NCI-H1930 (cell line): ENCODE measurements at regions not wholly inside any gene's neighbourhood (a gene's known extent, or its start where the extent isn't known, plus 50 kb on each side); places are given as distances from the start of the nearest gene placed in this dataset.
"Not testable (repeated sequence)": the region's sequence is repeated elsewhere in the genome, so short reads cannot be mapped to it uniquely, and the experiment has no call there.

ENCODE experiments used
- DNase-seq, 2 experiments: peaks; one replicate each; lab custom pipeline; 2025; lab: John Stamatoyannopoulos, UW

DNA sequence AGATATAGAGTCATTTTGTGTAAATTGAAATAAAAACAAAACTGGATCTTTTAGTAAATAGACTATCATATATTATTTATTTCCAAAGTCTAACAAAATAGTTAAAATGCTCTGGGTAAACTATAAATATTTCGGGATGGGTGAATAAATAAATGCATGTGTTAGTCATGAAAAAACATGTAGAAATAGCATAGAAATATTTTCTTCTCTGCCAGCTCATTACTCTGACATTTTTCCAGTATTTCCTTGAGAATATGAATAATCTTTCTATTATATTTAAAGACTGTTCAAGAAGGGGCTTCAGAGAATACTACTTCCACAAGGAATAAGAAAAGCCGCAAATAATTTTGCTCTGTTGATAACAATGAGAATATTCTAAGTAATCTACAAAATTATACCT lies 880.4 kb downstream of the TRIB2 start:
- DNase-seq, result no peak

- no peak for DNase-seq
Measured at GRCh38 chr2:13601506-13601905, 884.8 kb downstream of the TRIB2 start.

DNA sequence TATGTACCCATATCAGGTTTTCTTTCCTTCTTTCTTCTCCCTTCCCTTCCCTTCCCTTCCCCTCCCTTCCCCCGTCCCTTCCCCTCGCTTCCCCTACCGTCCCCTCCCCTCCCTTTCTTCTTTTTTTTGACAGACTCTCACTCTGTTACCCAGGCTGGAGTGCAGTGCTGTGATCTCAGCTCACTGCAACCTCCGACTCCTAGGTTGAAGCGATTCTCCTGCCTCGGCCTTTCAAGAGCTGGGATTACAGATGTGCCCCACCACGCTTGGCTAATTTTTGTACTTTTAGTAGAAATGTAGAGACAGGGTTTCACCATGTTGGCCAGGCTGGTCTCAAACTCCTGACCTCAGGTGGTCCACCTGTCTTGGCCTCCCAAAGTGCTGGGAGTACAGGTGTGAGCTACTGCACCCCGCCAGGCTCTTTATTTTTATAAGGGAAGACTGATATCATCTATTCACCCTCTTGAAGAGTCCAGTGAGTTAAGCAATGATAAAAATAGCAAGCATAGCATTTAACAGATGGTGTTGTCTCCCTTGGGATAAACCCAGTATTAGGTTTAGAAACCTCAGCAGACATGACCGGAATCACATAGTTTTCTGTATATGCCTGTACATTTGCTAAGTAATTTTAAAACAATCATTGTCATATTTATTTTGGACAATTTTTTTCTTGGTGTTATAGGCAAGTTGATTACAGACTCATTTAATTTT lies 888.4 kb downstream of the TRIB2 start:
- no peak for DNase-seq

DNA sequence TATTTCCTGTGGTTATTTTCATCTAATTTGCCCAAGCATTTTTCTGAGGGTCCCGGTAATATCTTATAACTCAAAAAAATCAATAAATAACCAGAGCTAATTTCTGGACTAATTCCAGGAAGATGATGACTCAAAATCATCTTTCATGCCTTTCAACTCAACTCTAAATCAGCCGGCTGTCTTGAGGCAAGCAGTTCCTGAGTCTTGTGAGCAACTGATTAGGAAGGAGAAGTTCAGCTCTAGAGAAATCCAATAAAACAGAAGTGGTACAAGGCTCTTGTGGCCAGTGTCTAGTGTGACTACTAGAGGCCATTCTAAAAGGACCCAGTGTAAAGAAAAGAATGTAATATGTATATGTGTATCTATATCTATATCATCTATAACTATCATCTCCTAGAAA lies 890.4 kb downstream of the TRIB2 start:
- DNase-seq, result no peak

DNA sequence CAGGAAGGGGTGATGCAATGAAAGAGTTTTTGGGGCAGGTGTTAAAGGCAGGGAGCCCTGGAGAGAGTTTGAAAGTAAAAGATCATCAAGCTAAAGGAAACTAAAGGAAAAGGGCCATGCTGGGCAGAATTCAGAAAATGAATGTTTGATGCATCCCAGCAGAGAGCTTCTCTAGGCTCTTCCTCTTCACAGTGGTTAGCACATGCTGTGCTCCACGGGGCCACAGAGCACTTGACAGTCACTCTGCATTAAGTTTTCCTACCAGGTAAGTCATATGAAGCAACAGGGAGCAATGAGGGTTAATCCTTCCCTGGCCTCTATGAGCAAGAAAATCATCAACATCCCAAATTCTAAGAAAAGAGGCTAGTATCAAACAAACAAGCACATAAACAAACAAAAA lies 895.2 kb downstream of the TRIB2 start:
- no peak for DNase-seq

- DNase-seq, result no peak
Measured at GRCh38 chr2:13616059-13616458, 899.3 kb downstream of the TRIB2 start.

- no peak for DNase-seq
Measured at GRCh38 chr2:13616616-13617015, 899.9 kb downstream of the TRIB2 start.

- DNase-seq, result no peak
Measured at GRCh38 chr2:13628122-13628521, 911.4 kb downstream of the TRIB2 start.

DNA sequence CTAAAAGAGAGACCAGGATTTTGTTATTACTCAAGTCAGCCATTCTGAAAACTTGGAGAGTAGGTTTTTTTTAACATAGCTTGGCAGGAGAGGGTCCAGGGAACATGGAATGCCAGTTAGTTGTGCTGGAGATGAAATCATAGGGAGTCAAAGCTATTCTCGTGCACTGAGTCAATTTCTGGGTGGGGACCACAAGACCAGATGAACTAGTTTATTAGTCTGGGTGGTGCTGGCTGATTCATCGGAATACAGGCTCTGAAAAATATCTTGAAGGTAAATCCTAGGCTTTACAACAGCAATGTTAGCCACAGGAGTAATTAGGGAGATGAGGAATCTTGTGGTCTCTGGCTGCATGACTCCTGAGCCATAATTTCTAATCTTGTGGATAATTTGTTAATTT lies 921.4 kb downstream of the TRIB2 start:
- DNase-seq, result no peak

- DNase-seq, result no peak
Measured at GRCh38 chr2:13649918-13650317, 933.2 kb downstream of the TRIB2 start.

DNA sequence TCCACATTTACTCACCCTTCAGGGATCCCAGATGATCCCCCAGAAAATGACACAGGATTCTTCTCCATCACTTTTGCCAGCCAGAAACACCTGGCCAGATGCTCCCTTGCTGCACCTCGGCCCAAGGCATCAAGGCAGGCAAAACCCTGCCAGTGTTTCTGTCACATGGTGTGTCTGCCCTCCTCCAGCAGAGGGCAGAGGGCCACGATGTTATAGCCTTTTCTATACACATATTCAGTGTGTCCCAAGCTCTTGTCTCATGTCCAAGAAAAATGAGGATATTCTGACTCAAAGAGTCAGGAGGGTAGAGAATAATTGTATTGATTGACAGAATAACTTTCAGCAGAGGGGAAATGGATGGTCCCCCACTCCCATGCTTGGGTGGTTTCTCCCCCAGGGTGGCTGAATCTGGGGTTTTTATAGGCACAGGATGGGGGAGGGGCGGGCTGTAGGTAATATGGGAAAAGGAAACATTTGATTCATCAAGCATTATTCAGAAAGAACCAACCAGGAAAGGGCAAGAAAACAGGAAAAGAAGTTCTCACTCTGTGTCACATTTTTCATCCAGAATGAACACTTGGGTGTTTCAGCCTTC lies 933.9 kb downstream of the TRIB2 start:
- DNase-seq, result no peak

- no peak for DNase-seq
Measured at GRCh38 chr2:13651684-13652131, 935.0 kb downstream of the TRIB2 start.

DNA sequence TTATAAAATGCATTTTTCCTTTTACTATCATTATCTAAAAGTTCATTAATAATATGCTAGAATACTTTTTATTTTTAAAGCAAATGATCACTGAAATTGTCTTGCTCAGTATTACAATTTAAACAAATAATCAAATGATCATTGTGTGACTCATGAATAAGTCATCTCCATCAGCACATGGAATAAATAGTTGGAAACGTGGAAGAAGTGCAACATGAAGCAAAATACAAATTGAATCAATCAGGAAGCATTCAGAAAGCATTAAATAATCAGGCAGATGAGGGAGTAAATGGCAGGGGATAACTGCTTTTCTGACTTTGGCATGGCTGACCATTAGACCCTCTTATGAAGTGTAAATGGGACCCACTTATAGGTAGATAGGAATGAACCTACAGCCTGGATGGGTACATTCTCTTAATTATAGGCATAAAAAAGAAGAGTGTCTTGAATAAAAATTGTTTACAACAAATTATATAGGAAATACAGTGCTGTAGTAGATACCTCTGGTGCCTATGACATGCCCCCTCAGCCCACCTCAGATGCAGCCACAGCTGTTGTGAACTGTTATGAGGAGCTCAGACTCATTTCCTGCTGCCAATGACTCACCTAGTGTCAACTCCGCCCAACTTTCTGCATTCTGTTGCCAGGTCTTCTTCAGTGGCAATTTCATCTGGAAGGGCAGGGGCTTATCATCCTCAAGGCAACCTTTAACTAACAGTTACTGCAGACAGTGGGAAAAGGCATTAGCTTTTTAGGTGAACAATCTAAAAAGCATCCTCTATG lies 936.0 kb downstream of the TRIB2 start:
- DNase-seq, result no peak

DNA sequence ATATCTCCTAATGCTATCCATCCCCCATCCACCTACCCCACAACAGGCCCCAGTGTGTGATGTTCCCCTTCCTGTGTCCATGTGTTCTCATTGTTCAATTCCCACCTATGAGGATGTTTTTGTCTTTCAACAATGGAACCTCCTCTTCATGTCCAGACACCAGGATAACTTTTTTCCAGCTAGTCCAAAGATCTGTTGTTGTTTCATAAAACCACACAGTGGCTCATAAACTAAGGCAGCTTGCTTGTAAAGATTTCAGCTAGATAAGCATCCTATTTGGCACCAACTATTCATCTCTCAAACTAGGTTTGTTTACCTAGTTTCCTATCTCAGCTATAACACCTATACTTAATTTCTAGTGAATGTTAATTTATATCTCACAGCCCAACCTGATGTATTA lies 937.7 kb downstream of the TRIB2 start:
- no peak for DNase-seq

- DNase-seq, result no peak
Measured at GRCh38 chr2:13660231-13660630, 943.5 kb downstream of the TRIB2 start.

DNA sequence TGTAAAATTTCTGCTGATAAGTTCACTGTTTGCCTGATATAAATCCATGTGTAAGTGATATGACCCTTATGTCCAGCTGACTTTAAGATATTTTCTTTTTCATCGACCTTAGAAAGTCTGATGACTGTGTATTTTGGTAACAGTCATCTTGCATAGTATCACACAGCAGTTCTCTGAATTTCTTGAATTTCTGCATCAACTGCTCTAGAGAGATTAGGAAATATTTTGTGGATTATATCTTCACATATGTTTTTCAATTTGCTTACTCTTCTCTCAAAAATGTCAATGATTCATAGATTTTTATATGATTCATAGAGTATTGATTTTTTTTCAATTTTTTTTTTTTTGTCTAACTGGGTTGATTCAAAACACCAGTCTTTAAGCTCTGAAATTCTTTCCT lies 945.3 kb downstream of the TRIB2 start:
- no peak for DNase-seq

- DNase-seq, result no peak
Measured at GRCh38 chr2:13666582-13667414, 950.1 kb downstream of the TRIB2 start.

DNA sequence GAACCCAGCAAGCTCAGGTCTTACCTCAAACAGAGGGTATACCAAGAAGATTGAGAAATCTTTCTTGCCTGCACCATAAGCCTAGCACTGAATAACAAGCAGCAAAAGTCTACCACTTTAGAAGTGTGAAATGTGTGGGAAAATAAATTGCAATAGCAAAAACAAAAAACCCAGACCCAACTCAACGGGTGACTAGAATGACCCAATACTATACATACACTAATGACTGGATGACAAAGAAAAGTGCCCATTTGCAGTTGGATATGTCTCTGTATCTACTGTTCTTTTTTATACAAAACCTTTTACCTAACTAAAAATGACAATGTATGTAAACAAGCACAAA lies 950.6 kb downstream of the TRIB2 start:
- no peak for DNase-seq

GRCh38 chr2:13669607-13670006 lies 952.9 kb downstream of the TRIB2 start:
- DNase-seq, result no peak

- DNase-seq, result not testable (repeated sequence)
Measured at GRCh38 chr2:13673821-13674220, 957.1 kb downstream of the TRIB2 start.

GRCh38 chr2:13676269-13676668 lies 956.2 kb upstream of the LRATD1 start:
- DNase-seq, result no peak

GRCh38 chr2:13681936-13682335 lies 950.6 kb upstream of the LRATD1 start:
- DNase-seq, result no peak
